ENCODE measurements at regions not wholly inside any gene's neighbourhood (a gene's known extent, or its start where the extent isn't known, plus 50 kb on each side); places are given as distances from the start of the nearest gene placed in this dataset.
"Not testable (repeated sequence)": the region's sequence is repeated elsewhere in the genome, so short reads cannot be mapped to it uniquely, and the experiment has no call there.

GRCh38 chr3:168796339-168796738 is 700.6 kb upstream of the GOLIM4 start:
- no peak overlapping the region for H3K27ac ChIP-seq (ENCODE audit: low read depth, low read length)
- no peak overlapping the region for H3K4me3 Mint-ChIP-seq (ENCODE audit: unreplicated experiment)
- no peak for FAIRE-seq

GRCh38 chr3:168794427-168794826 is 698.7 kb upstream of the GOLIM4 start:
- no peaks in the 10 kb centered on the region for H3K79me2 ChIP-seq (ENCODE audit: insufficient read depth, low read length)
- H3K4me2 ChIP-seq (ENCODE audit: low read length) = no peak overlapping the region
- H4K20me1 ChIP-seq (ENCODE audit: insufficient read depth, low read length) = no peaks in the 10 kb centered on the region
- FAIRE-seq (no peak), DNase-seq (ENCODE audit: low read depth) (no peak)
- Mint-ChIP-seq H3K36me3 (ENCODE audit: low read depth, unreplicated experiment) (no peaks in the 10 kb centered on the region), H3K4me3 (ENCODE audit: unreplicated experiment) (no peak overlapping the region), H3K27me3 (ENCODE audit: low read depth, unreplicated experiment) (no peaks in the 10 kb centered on the region), H3K9me3 (ENCODE audit: unreplicated experiment) (no peaks in the 10 kb centered on the region), H3K27ac (ENCODE audit: unreplicated experiment) (no peak overlapping the region), H3K4me1 (ENCODE audit: low read depth, unreplicated experiment) (no peaks in the 10 kb centered on the region)
- H3K4me3 ChIP-seq (ENCODE audit: insufficient read depth, low read depth, low read length) = no peak overlapping the region
- no peaks in the 10 kb centered on the region for H3K9me3 ChIP-seq (ENCODE audit: insufficient read depth, low read depth, low read length)
- TF ChIP-seq EZH2 (IDR thresholded peaks at IDR 0.05; ENCODE audit: insufficient read depth, low read length) (no peak), CTCF (IDR thresholded peaks at IDR 0.05; ENCODE audit: insufficient read depth, low read depth, low read length) (no peak)
- no peak overlapping the region for H3K9ac ChIP-seq (ENCODE audit: low read length)
- H3K27ac ChIP-seq (ENCODE audit: low read depth, low read length) = no peak overlapping the region
- no peaks in the 10 kb centered on the region for H3K4me1 ChIP-seq (ENCODE audit: insufficient read depth, low read length)
- H3K36me3 ChIP-seq (ENCODE audit: insufficient read depth, low read length) = no peaks in the 10 kb centered on the region
- no peak overlapping the region for H2AFZ ChIP-seq (ENCODE audit: low read depth, low read length)
- H3K27me3 ChIP-seq (ENCODE audit: insufficient read depth, low read length) = no peaks in the 10 kb centered on the region

More at GRCh38 chr3:168796339-168796738, 700.6 kb upstream of the GOLIM4 start:
- H3K36me3 ChIP-seq (ENCODE audit: insufficient read depth, low read length) = no peaks in the 10 kb centered on the region
- DNase-seq (ENCODE audit: low read depth) = no peak
- Mint-ChIP-seq H3K27me3 (ENCODE audit: low read depth, unreplicated experiment) (no peaks in the 10 kb centered on the region), H3K9me3 (ENCODE audit: unreplicated experiment) (no peaks in the 10 kb centered on the region), H3K4me1 (ENCODE audit: low read depth, unreplicated experiment) (no peaks in the 10 kb centered on the region), H3K36me3 (ENCODE audit: low read depth, unreplicated experiment) (no peaks in the 10 kb centered on the region), H3K27ac (ENCODE audit: unreplicated experiment) (no peak overlapping the region)
- H2AFZ ChIP-seq (ENCODE audit: low read depth, low read length) = no peak overlapping the region
- H3K79me2 ChIP-seq (ENCODE audit: insufficient read depth, low read length) = no peaks in the 10 kb centered on the region
- no peaks in the 10 kb centered on the region for H4K20me1 ChIP-seq (ENCODE audit: insufficient read depth, low read length)
- H3K4me2 ChIP-seq (ENCODE audit: low read length) = no peak overlapping the region
- H3K27me3 ChIP-seq (ENCODE audit: insufficient read depth, low read length) = no peaks in the 10 kb centered on the region
- no peak overlapping the region for H3K4me3 ChIP-seq (ENCODE audit: insufficient read depth, low read depth, low read length)
- H3K9me3 ChIP-seq (ENCODE audit: insufficient read depth, low read depth, low read length) = no peaks in the 10 kb centered on the region
- no peak overlapping the region for H3K9ac ChIP-seq (ENCODE audit: low read length)
- H3K4me1 ChIP-seq (ENCODE audit: insufficient read depth, low read length) = peaks cover 1% of the 10 kb centered on the region
- TF ChIP-seq CTCF (IDR thresholded peaks at IDR 0.05; ENCODE audit: insufficient read depth, low read depth, low read length) (no peak), EZH2 (IDR thresholded peaks at IDR 0.05; ENCODE audit: insufficient read depth, low read length) (no peak)

GRCh38 chr3:168782193-168782592 is 686.5 kb upstream of the GOLIM4 start:
- Mint-ChIP-seq H3K4me1 (ENCODE audit: low read depth, unreplicated experiment) (no peaks in the 10 kb centered on the region), H3K9me3 (ENCODE audit: unreplicated experiment) (peaks cover 3% of the 10 kb centered on the region), H3K36me3 (ENCODE audit: low read depth, unreplicated experiment) (no peaks in the 10 kb centered on the region), H3K27me3 (ENCODE audit: low read depth, unreplicated experiment) (no peaks in the 10 kb centered on the region), H3K4me3 (ENCODE audit: unreplicated experiment) (no peak overlapping the region), H3K27ac (ENCODE audit: unreplicated experiment) (no peak overlapping the region)
- no peak overlapping the region for H3K27ac ChIP-seq (ENCODE audit: low read depth, low read length)
- H3K79me2 ChIP-seq (ENCODE audit: insufficient read depth, low read length) = no peaks in the 10 kb centered on the region
- no peaks in the 10 kb centered on the region for H3K27me3 ChIP-seq (ENCODE audit: insufficient read depth, low read length)
- no peak overlapping the region for H3K9ac ChIP-seq (ENCODE audit: low read length)
- TF ChIP-seq EZH2 (IDR thresholded peaks at IDR 0.05; ENCODE audit: insufficient read depth, low read length) (no peak), CTCF (IDR thresholded peaks at IDR 0.05; ENCODE audit: insufficient read depth, low read depth, low read length) (no peak)
- H3K4me2 ChIP-seq (ENCODE audit: low read length) = no peak overlapping the region
- no peak overlapping the region for H3K4me3 ChIP-seq (ENCODE audit: insufficient read depth, low read depth, low read length)
- no peaks in the 10 kb centered on the region for H3K36me3 ChIP-seq (ENCODE audit: insufficient read depth, low read length)
- no peak for FAIRE-seq
- H3K4me1 ChIP-seq (ENCODE audit: insufficient read depth, low read length) = no peaks in the 10 kb centered on the region
- no peaks in the 10 kb centered on the region for H3K9me3 ChIP-seq (ENCODE audit: insufficient read depth, low read depth, low read length)
- no peak for DNase-seq (ENCODE audit: low read depth)
- H4K20me1 ChIP-seq (ENCODE audit: insufficient read depth, low read length) = no peaks in the 10 kb centered on the region
- H2AFZ ChIP-seq (ENCODE audit: low read depth, low read length) = no peak overlapping the region

- not testable (repeated sequence) for FAIRE-seq
These were observed 684.4 kb upstream of the GOLIM4 start for GRCh38 chr3:168779970-168780645.

More at GRCh38 chr3:168779970-168780645, 684.4 kb upstream of the GOLIM4 start:
- DNase-seq (ENCODE audit: low read depth); H4K20me1 ChIP-seq (ENCODE audit: insufficient read depth, low read length); H3K27me3 Mint-ChIP-seq (ENCODE audit: low read depth, unreplicated experiment); H2AFZ ChIP-seq (ENCODE audit: low read depth, low read length); H3K79me2 ChIP-seq (ENCODE audit: insufficient read depth, low read length); H3K36me3 Mint-ChIP-seq (ENCODE audit: low read depth, unreplicated experiment); H3K4me3 Mint-ChIP-seq (ENCODE audit: unreplicated experiment); H3K27ac ChIP-seq (ENCODE audit: low read depth, low read length); H3K4me3 ChIP-seq (ENCODE audit: insufficient read depth, low read depth, low read length); H3K4me1 Mint-ChIP-seq (ENCODE audit: low read depth, unreplicated experiment); H3K4me1 ChIP-seq (ENCODE audit: insufficient read depth, low read length); H3K9me3 ChIP-seq (ENCODE audit: insufficient read depth, low read depth, low read length); H3K36me3 ChIP-seq (ENCODE audit: insufficient read depth, low read length); H3K4me2 ChIP-seq (ENCODE audit: low read length); H3K27ac Mint-ChIP-seq (ENCODE audit: unreplicated experiment); H3K27me3 ChIP-seq (ENCODE audit: insufficient read depth, low read length); H3K9me3 Mint-ChIP-seq (ENCODE audit: unreplicated experiment); H3K9ac ChIP-seq (ENCODE audit: low read length): not testable (repeated sequence)
